OCI-M1 (cell line): ENCODE measurements at regions not wholly inside any gene's neighbourhood (a gene's known extent, or its start where the extent isn't known, plus 50 kb on each side); places are given as distances from the start of the nearest gene placed in this dataset.

ENCODE experiments used
- DNase-seq: peaks from one replicate; lab custom pipeline; 2025; lab: John Stamatoyannopoulos, UW

DNA sequence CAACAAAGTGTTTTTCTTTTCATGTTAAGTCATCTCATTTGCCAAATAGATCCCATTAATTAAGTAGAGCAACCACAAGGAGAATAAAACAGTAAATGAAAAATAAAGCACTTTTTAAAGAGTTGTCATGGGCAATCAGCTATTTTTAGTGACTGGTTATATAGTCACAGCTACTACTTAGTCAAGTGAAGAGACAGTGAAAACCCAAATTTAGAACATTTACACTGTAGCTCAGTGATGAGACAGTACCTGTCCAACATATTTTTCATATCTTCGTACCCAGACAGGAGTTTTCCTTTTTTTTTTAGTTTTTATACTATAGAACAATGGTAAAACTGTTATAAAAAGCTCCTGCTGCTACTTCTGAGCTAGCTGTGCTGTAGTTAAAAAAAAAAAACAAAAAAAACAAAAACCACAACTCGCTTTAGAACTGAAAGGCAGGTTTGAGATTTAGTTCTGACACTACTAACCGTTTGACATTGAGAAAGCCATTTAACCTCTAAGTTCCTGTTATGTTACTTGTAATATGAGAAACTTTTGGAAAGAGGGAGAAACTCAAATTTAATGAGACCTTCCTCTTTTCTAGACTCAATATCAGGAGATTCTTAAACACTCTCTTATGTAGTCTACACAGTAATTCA, 777.5 kb downstream of the ADGRL2 start:
- peak; percentile 24 for DNase-seq

DNA sequence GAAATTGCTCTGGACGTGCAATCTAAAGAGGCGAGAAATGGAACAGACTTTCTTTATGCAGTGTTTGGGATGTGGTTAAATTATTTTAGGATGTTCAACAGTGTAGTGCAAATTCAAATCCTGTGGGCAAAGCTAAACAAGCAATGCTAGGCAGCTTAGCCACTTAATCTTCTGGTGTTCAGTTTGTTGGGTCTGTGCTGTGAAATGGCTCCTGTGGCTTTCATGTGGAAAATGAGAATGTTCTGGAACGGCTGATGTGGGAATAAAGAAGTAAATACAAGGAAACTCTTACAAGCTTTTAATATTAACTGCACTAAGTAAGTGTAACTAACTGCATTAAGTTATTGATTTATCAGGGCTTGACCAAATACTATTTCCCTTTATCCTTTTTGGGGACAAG, 766.6 kb downstream of the ADGRL2 start:
- no peak for DNase-seq

DNA sequence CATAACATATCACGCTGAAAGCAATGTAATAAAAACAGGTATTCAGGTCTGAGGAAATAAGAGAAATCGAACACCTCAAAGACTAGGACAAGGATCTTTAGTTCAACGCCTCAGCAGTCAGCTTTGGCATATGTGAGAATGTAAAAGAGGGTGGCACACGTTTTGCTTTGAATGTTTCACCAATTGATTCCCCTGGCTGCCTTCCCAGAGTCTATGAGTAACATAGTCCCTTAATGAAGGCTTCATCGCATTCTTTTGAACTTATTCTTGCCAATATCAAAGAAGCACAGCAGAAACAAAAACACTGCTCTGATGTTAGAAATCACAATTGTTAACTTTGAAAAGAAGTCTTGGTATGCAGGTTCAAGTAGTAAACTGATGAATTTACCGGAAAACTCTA, 764.8 kb downstream of the ADGRL2 start:
- no peak for DNase-seq

DNA sequence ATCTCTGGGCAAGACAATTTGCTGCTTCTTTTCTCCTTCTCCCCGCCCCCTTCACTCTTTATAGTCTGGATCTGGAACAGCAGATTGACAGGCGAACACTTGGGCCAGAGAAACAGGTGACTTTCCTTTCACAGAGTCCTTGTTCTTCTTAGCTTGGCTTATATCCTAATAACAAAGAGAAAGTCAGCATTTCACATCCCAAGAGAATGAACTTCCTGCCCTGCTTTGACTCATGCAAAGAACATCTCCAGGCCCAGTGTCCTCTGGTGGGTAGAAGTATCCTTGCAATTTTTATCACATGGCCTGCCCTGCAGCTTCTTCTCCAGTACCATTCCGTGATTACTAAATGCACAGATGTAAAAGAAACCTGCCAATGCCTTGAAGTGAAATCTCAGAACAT, 764.4 kb downstream of the ADGRL2 start:
- DNase-seq = no peak

DNA sequence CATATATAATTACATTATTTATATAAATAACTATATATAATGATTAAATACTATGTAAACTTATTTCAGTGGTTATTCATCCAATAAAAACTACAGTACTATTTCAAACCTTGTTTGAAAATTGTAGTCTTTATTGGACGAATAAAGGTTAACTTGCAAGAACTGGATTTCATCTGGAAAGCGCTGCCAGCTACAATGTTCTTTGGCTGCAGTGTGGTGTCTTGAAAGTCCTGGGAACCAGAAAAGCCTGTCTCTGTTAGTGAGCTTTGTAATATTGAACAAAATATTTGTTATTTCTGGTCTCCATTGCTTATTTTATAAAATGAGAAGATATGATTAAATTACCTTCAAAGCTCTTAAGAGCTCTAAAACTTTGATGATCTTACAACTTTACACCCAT, 763.6 kb downstream of the ADGRL2 start:
- DNase-seq = no peak

DNA sequence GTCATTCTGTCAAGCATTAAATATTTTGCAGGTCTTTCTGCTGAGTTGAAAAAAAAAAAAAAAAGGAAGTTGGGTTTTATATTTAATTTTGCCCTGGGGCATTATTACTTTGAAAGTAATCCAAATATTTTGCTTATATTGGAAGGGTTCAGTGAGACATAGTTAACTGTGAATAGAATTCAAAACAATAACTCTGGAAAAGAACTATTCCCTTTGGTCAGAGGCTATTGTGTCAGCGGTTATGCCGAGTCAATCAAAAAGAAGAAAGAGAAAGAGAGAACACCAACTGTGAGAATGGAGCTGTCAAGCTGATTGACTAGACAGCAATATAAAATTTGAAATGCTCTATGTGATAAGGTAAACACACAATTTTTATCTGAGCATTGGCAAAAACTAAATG, 761.7 kb downstream of the ADGRL2 start:
- no peak for DNase-seq

DNA sequence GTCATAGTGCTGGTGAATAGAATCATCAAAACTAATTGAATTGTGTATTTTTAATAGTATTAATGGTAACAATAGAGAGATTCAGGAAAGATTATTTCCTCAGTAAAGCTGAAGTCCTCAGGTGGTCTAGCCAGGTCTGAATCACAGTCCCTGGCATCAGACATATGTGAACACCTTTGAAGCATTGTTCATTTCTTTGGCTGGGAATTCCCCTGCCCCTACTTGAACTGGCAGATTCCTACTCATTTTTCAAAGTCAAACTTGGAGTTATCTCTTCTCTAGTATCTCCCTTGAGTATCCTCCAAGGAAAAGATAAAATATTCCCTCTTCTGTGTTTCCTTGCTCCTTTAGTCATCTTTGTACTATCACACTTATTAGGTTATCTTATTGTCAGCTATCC, 759.8 kb downstream of the ADGRL2 start:
- DNase-seq = no peak

DNA sequence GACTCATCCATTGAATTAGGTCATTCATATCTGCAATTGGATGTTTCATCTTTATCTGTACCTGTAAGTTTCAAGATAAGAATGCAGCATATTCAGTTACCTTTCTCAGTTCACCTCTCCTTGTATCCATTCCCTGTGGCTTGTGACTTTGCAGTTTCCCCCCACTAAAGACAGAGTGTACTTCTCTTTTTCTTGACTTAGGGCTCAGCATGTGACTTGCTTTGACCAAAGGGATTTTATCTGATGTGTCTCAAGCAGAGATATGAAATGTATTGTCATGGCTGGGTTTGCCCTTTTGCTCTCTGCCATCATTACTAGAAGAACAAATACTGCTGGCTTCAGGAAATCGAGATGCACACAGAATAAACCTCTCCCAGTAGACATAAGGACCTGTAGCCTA, 754.8 kb downstream of the ADGRL2 start:
- DNase-seq = peak; percentile 71

DNA sequence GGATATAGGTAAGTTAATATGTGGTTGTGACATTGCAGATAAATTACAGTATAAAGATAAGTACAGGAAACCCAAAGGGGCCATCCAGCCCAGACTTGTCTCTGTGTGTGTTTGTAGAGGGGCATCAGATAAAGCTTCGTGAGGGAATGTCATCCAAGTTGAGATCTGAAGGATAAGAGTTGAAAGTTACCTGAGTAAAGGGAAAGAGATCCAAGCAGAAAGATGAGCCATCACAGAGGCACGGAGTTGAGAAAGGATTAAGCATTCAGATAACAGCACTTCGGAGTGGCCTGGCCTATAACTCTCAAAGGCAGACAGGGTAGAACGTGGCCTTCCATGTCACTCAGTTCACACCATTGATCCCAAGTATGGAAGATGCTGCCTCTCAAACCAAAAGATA, 749.1 kb downstream of the ADGRL2 start:
- no peak for DNase-seq

DNA sequence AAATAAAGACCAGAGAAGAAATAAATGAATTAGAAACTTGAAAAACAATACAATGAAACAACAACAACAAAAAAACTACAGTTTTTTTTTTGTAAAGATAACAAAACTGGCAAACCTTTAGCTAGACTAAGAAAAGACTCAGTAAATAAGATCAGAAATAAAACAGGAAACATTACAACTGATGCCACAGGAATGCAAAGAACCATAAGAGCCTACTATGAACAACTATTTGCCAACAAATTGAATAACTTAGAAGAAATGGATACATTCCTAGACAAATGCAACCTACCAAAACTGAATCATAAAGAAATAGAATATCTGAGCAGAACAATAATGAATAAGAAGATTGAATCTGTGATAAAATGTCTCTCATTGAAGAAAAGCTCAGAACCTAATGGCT, 742.0 kb downstream of the ADGRL2 start:
- no peak for DNase-seq

DNA sequence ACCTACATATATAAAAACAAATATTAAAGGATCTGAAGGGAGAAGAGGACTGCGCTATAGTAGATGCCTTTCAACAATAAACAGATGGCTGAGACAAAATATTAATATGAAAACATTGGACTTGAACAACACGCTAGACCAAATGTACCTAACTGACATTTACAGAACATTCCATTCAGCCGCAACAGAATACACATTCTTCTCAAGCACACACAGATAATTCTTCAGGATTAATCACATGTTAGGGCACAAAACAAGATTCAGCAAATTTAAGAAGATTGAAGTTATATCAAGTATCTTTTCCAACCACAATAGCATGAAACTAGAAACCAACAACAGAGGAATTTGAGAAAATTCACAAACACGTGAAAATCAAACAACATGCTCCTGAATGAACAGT, 741.4 kb downstream of the ADGRL2 start:
- DNase-seq = no peak

DNA sequence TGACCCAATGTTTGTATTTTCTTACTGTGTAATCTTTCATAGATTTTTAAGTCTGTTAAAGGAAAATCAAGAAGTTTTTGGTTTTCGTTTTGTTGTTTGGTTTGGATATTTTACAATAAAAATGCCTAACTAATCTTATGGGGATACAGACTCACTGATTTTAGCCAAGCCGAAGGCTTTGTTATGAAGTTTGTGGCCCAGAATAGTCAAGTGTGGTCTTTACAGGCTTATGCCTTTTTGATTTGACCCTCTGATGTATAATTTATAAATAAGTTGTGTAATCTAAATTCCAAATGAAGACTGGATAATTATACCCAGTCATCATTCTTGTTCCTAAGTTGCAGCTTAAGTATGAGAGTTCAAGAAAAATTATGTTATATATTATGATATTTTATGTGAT, 739.3 kb downstream of the ADGRL2 start:
- no peak for DNase-seq

DNA sequence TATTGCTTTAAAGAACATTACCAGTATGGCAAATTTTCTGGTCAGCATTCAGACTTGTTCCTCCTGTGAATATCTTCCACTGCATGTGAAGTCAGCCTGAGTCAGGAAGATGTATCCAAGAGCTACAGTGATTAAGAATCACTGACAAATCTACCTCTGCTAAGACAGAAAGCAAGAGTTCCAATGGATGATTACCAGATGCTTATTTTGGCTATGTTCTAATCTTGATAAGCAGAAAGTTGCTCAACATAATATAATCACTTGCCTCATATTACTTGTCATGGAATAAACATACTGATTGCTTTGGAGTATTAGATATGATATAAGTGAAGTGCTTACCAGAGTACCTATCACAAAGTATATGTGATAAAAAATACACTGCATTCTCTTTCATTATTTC, 738.1 kb downstream of the ADGRL2 start:
- DNase-seq = no peak

DNA sequence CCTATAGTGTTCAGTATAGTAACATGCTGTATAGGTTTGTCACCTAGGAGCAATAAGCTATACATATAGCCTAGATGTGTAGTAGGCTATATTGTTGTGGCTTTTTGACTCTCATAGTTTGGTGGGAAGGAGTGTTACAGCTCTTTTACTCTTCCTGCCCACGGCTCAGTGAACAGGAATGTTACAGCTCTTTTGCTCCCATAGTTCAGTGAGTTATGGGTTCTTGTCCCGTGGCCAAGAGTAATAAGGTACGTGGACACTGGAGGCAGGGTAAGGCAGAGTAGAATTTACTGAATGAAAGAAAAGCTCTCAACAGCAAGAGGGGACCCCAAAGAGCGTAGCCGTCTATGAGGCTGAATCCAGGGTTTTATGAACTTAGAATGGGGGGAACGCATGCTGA, 734.3 kb downstream of the ADGRL2 start:
- DNase-seq = no peak

DNA sequence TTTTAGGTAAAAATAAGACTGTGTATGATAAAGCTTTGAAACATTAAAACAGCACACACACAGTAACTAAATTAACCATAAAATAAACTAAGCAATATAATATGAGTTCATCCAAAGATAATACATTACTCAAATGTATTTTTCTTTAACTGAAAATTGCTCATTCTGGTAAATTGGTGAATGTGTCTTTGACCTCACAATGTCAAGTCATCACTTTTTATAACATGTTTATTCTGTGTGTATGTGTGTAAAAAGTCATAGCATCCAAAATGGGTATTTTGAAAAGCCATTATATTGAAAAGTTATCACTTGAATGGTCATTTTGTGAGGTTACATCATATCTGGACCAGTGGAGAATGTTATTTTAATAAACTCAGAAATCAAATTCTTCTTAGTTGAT, 724.6 kb downstream of the ADGRL2 start:
- DNase-seq = no peak

DNA sequence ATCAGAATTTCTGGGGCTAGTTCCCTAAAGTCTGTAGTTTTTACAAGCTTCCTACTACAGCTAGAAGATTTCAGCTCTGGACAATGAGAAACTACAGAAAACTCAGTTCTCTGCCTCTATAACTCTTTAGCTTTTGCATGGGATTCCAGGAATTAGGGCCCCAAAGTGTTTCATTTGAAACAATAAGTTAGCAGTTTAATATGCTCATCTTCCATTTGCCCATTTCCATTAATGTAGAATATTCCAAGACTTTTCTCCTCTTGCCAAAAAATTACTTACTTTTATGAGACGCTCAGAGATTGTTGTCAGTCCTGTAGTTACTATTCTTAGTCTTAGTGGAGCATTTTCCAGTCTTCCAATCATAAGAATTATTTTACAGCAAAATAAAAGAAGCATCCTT, 719.9 kb downstream of the ADGRL2 start:
- DNase-seq = no peak

DNA sequence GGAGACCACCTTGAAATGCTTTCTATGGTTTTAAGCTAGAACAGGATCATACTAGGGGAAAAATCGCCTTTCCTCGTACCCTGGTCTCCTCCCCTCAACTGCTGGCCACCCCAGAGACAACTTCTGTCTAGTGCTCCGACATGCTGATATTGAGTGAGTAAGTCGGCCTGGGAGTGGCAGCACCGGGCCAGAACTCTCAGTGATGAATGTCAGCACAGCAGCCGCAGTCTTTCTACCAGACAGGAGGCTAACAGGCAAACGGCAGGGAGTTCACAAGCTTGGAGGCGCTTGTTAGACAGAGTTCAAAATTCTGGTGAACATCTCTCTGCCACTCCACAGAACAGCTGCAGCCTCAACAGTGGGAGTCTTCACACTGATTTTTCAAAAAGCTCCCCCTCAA, 716.9 kb downstream of the ADGRL2 start:
- no peak for DNase-seq

DNA sequence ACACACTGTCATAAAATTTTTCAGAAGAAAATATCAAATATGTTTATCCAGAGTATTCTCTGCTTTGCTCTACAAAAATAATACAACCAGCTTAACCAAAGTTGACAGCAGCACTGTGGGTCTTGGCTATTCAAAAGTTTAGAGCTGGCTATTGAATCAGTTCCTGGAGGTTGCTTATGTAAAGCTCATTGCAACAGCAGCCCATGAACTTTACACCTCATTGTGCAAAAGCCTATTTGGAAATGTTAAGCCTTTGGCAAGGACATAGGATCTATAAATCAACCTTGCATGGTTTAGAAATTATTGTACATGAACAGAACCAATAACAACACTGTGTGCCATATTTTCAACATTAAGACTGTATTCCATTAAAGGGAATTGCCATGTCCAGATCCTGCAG, 714.9 kb downstream of the ADGRL2 start:
- no peak for DNase-seq

DNA sequence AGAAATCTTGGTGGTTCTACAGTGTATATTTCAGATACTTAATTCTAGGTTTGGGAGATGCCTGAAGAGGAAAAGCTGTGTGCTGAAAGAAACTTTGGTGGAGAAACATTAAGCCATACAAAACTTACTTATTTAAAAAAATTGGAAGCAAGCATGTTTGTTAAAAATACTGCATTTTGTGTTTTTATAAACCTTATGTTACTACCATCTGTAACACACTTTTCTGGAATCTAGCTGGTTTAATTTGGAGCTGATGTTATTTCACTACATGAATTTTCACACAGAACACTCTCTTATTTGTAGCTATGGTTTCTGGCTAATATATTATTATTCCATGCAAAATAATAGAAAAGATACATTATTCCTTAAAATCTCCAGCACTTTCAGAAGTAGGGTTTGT, 710.7 kb downstream of the ADGRL2 start:
- no peak for DNase-seq

DNA sequence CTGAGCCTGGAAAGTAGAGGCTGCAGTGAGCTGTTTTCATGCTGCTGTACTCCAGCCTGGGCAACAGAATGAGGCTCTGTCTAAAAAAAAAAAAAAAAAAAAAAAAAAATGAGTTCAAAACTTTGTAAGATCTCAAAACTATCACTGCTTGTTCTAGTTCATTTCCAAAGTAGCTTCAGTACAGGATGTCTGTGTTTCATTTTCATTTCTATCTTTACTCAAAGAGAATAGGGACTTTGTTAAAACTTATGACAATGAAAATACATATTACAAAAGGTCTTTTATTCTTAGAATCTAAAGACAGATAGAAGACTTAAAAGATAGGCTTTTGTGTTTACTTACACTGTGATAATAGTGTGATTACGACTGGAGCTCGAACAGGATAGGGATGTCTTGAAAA, 709.7 kb downstream of the ADGRL2 start:
- no peak for DNase-seq

DNA sequence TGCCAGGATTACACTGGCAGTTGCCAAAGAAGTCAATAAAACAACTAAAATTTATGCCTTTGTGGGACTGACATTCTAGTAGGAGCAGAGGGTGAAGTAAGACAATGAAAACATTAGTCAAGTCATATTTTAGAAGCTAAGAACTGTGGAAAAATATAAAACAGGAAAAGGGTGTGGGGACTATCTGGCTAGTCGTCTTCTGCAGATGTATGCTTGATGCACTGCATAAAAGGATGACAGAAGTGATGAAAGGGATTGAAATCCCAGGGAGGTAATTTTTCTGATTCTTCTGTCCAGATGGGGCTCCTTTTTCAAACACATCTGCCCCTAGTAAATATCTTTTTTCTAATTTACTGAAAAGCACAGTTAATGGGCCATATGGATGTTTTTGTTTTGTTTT, 706.3 kb downstream of the ADGRL2 start:
- no peak for DNase-seq

DNA sequence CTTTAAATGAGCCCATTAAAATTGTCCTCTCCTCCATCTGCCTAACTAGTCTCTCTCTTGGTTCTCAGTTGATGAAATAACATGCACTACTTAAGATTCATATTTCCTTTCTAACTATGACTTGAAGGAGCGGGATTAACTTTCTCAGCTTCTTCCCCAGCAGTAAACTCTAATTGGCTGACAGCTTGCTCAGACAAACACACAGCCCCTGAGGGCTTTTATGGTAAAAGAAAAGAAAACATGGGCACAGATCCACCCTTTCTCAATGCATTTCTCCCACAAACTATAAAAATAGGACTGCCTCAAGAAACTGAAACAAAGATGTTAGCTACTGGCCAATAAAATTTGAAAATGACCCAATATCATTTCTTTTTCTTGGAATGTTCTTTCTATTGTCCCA, 703.1 kb downstream of the ADGRL2 start:
- no peak for DNase-seq

DNA sequence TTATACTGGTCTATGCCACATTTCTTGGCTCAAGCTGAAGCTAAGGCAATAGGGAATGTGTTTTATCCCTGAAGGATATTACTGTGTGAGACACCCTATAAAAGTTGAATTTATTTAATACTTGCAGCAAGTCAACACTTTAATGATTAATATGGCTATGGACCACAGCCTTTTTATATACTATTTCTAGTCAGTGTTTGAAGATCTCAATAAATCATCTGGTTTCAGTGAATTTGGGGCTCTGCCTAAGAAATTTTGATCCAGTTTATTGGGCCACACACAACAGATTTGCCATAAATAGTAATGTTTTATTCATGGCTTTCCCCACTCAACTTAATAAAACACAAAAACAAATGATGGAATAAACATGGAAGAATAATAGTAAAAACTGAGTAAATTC, 698.3 kb downstream of the ADGRL2 start:
- DNase-seq = no peak

DNA sequence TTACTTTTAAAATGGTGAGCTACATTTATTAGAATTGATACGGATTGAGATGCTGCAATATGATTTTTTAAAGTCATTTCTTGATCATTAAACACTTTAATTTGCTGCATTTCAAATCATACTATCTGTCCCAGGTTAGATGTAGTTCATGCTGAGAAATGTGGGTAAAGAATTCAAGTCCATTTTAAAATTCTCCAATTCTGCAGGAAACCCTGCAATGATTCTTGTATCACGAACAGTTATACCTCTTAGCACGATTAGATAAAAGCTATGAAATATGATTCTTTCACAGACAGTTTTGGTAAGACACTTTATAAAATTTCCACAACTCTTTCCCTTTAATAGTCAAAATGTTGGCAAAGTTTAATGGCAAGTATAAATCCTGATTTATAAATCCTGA, 693.4 kb downstream of the ADGRL2 start:
- DNase-seq = no peak

DNA sequence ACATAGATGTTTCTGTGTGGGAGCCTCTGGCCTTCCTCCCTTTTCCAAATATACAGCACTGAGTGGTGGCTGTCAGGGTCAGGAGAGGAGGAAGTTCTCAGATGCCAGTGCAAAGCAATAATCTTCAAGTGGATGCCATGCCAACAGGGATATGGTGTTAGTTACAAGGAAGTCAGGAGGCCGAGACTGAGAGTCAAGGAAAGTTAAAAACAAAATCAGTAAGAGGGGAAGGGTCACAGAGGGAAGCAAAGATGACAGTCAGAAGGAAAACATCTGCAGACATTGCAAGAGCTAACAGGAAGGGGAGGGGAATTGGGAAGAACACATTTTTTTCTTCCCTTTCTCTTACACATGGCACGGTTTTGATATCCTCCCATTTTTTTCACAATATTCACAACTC, 691.4 kb downstream of the ADGRL2 start:
- no peak for DNase-seq
